HG03159 (cell line): ENCODE measurements at regions not wholly inside any gene's neighbourhood (a gene's known extent, or its start where the extent isn't known, plus 50 kb on each side); places are given as distances from the start of the nearest gene placed in this dataset.
"Not testable (repeated sequence)": the region's sequence is repeated elsewhere in the genome, so short reads cannot be mapped to it uniquely, and the experiment has no call there.

Experiments
- ATAC-seq: cut with Tn5 transposase; IDR thresholded peaks from one replicate; pipeline ENCODE4 v1.9.1; 2021; ENCODE audit warnings: mild to moderate bottlenecking, moderate library complexity; ENCODE audit not compliant: unreplicated experiment

- no peak for ATAC-seq
These were observed 973.8 kb upstream of the GYPC start for GRCh38 chr2:125681976-125682805.

GRCh38 chr2:125684256-125684655 is 971.7 kb upstream of the GYPC start:
- ATAC-seq: no peak

GRCh38 chr2:125684932-125685331 is 971.0 kb upstream of the GYPC start:
- ATAC-seq: no peak

- no peak for ATAC-seq
These were observed 959.4 kb upstream of the GYPC start for GRCh38 chr2:125696560-125696959.

- no peak for ATAC-seq
These were observed 957.7 kb upstream of the GYPC start for GRCh38 chr2:125698280-125698679.

- ATAC-seq: no peak
These were observed 954.9 kb upstream of the GYPC start for GRCh38 chr2:125701070-125701469.

GRCh38 chr2:125707611-125708010 is 948.3 kb upstream of the GYPC start:
- no peak for ATAC-seq

- no peak for ATAC-seq
These were observed 945.4 kb upstream of the GYPC start for GRCh38 chr2:125710561-125710960.

GRCh38 chr2:125711075-125711474 is 944.9 kb upstream of the GYPC start:
- ATAC-seq: no peak

GRCh38 chr2:125713533-125713932 is 942.4 kb upstream of the GYPC start:
- ATAC-seq: no peak

GRCh38 chr2:125721072-125721721 is 934.8 kb upstream of the GYPC start:
- no peak for ATAC-seq

GRCh38 chr2:125730921-125731320 is 925.0 kb upstream of the GYPC start:
- no peak for ATAC-seq

- ATAC-seq: no peak
These were observed 919.7 kb upstream of the GYPC start for GRCh38 chr2:125736306-125736705.

GRCh38 chr2:125745514-125745913 is 910.4 kb upstream of the GYPC start:
- no peak for ATAC-seq

- ATAC-seq: no peak
These were observed 909.4 kb upstream of the GYPC start for GRCh38 chr2:125746321-125747164.

GRCh38 chr2:125747165-125747425 is 908.9 kb upstream of the GYPC start:
- ATAC-seq: no peak

GRCh38 chr2:125756431-125756830 is 899.5 kb upstream of the GYPC start:
- no peak for ATAC-seq

- no peak for ATAC-seq
These were observed 859.2 kb upstream of the GYPC start for GRCh38 chr2:125796784-125797183.

- ATAC-seq: no peak
These were observed 858.8 kb upstream of the GYPC start for GRCh38 chr2:125797192-125797591.

- no peak for ATAC-seq
These were observed 833.2 kb upstream of the GYPC start for GRCh38 chr2:125822746-125823145.

- ATAC-seq: not testable (repeated sequence)
These were observed 830.2 kb upstream of the GYPC start for GRCh38 chr2:125825781-125826180.

- ATAC-seq: no peak
These were observed 818.8 kb upstream of the GYPC start for GRCh38 chr2:125837128-125837527.
